ENCODE measurements at regions not wholly inside any gene's neighbourhood (a gene's known extent, or its start where the extent isn't known, plus 50 kb on each side); places are given as distances from the start of the nearest gene placed in this dataset.

GRCh38 chr16:82460766-82461165, 166.0 kb upstream of the CDH13 start:
- DNase-seq (ENCODE audit: low read depth in 1 of 2, low spot score in 1 of 2) = no peak
- TF ChIP-seq SPI1 (IDR thresholded peaks at IDR 0.05; ENCODE audit: borderline replicate concordance, low read depth) (no peak), CTCF (IDR thresholded peaks at IDR 0.05; ENCODE audit: insufficient read depth, low read length) (no peak), POLR2AphosphoS5 (IDR thresholded peaks at IDR 0.05; ENCODE audit: low read depth) (no peak), GABPA (IDR thresholded peaks at IDR 0.05; ENCODE audit: low read depth) (no peak)
- TF ChIP-seq, protein P1, sequence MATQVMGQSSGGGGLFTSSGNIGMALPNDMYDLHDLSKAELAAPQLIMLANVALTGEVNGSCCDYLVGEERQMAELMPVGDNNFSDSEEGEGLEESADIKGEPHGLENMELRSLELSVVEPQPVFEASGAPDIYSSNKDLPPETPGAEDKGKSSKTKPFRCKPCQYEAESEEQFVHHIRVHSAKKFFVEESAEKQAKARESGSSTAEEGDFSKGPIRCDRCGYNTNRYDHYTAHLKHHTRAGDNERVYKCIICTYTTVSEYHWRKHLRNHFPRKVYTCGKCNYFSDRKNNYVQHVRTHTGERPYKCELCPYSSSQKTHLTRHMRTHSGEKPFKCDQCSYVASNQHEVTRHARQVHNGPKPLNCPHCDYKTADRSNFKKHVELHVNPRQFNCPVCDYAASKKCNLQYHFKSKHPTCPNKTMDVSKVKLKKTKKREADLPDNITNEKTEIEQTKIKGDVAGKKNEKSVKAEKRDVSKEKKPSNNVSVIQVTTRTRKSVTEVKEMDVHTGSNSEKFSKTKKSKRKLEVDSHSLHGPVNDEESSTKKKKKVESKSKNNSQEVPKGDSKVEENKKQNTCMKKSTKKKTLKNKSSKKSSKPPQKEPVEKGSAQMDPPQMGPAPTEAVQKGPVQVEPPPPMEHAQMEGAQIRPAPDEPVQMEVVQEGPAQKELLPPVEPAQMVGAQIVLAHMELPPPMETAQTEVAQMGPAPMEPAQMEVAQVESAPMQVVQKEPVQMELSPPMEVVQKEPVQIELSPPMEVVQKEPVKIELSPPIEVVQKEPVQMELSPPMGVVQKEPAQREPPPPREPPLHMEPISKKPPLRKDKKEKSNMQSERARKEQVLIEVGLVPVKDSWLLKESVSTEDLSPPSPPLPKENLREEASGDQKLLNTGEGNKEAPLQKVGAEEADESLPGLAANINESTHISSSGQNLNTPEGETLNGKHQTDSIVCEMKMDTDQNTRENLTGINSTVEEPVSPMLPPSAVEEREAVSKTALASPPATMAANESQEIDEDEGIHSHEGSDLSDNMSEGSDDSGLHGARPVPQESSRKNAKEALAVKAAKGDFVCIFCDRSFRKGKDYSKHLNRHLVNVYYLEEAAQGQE (IDR thresholded peaks at IDR 0.05; ENCODE audit: insufficient replicate concordance, low read depth) = no peak

DNA sequence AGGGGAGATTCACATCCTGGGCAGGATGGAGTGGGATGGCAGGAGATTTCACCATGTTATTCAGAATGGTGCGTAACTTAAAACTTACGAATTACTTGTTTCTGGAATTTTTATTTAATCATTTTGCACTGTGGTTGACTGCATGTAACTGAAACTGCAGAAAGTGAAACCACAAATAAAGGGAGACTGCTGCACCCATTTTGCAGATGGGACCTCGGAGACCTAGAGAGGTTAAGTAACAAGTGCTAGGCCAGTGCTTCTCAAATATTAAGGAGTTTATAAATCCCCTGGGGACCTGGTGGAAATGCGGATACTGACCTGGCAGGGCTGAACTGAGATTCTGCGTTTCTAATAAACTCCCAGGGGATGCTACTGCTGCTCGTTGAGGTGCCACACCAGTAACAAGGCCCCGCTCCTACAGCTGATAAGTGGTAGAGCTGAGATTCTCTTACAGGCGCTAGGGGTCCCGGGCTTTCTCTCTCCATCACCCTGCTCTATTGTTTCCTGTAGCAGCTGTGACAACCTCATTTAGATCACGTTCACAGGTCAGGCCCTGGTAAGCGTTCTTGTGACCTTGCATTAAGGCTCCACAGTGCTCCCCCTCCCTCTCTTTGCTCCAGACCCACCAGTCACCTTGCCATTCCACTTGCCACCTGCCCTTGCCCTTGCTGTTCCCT, 167.1 kb upstream of the CDH13 start:
- DNase-seq (ENCODE audit: low read depth in 1 of 2, low spot score in 1 of 2) = no peak
- no peaks in the 10 kb centered on the region for H3K27me3 ChIP-seq (ENCODE audit: insufficient read depth, poor library complexity, severe bottlenecking)
- no peak for TF ChIP-seq GABPA (IDR thresholded peaks at IDR 0.05; ENCODE audit: low read depth)
- no peak for TF ChIP-seq POLR2AphosphoS5 (IDR thresholded peaks at IDR 0.05; ENCODE audit: low read depth)
- TF ChIP-seq CTCF (IDR thresholded peaks at IDR 0.05; ENCODE audit: insufficient read depth, low read length) = no peak
- H3K4me3 ChIP-seq (replicated peaks; ENCODE audit: insufficient read depth, low read length) = no peak overlapping the region
- no peak overlapping the region for H3K27ac ChIP-seq (replicated peaks)

More at GRCh38 chr16:82460766-82461165, 166.0 kb upstream of the CDH13 start:
- Histone ChIP-seq H3K4me3 (replicated peaks; ENCODE audit: insufficient read depth, low read length) (no peak overlapping the region), H3K27me3 (ENCODE audit: insufficient read depth, poor library complexity, severe bottlenecking) (no peaks in the 10 kb centered on the region), H3K27ac (replicated peaks) (no peak overlapping the region)

DNA sequence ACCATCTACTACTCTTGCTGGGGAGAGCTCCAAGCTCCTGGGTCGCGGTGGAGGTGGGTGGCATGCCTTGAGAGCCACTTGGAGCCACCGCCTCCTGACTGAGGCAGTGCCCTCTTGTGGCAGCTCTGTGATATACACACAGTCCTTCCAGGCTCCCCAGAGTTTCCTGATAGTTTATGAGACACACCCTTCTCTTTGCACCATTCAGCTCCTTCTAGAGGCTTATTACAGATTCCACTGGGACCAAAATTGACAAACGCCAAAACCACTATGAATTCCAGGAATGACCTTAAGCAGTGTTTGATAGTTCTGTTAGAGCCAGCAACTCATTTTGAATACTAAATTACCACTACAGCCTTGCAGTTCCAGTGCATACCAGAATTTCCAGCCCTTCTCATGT, 170.1 kb upstream of the CDH13 start:
- DNase-seq (ENCODE audit: low read depth in 1 of 2, low spot score in 1 of 2) = peak; percentile 7 to 50
- Histone ChIP-seq H3K27ac (replicated peaks) (no peak overlapping the region), H3K4me3 (replicated peaks; ENCODE audit: insufficient read depth, low read length) (no peak overlapping the region), H3K27me3 (ENCODE audit: insufficient read depth, poor library complexity, severe bottlenecking) (peaks cover 7% of the 10 kb centered on the region)
- peak; percentile 58 for TF ChIP-seq CTCF (IDR thresholded peaks at IDR 0.05; ENCODE audit: insufficient read depth, low read length)
- no peak for TF ChIP-seq POLR2AphosphoS5 (IDR thresholded peaks at IDR 0.05; ENCODE audit: low read depth)
- TF ChIP-seq, protein P1 (IDR thresholded peaks at IDR 0.05; ENCODE audit: insufficient replicate concordance, low read depth) = no peak
- no peak for TF ChIP-seq GABPA (IDR thresholded peaks at IDR 0.05; ENCODE audit: low read depth)
- no peak for TF ChIP-seq SPI1 (IDR thresholded peaks at IDR 0.05; ENCODE audit: borderline replicate concordance, low read depth)

GRCh38 chr16:82454566-82454965, 172.2 kb upstream of the CDH13 start:
- peaks cover 7% of the 10 kb centered on the region for H3K27me3 ChIP-seq (ENCODE audit: insufficient read depth, poor library complexity, severe bottlenecking)
- no peak overlapping the region for H3K27ac ChIP-seq (replicated peaks)
- TF ChIP-seq, protein P1 (IDR thresholded peaks at IDR 0.05; ENCODE audit: insufficient replicate concordance, low read depth) = no peak
- no peak for TF ChIP-seq GABPA (IDR thresholded peaks at IDR 0.05; ENCODE audit: low read depth)
- no peak for TF ChIP-seq POLR2AphosphoS5 (IDR thresholded peaks at IDR 0.05; ENCODE audit: low read depth)
- no peak for DNase-seq (ENCODE audit: low read depth in 1 of 2, low spot score in 1 of 2)
- H3K4me3 ChIP-seq (replicated peaks; ENCODE audit: insufficient read depth, low read length) = no peak overlapping the region
